IMR-90 (cell line): ENCODE measurements at regions not wholly inside any gene's neighbourhood (a gene's known extent, or its start where the extent isn't known, plus 50 kb on each side); places are given as distances from the start of the nearest gene placed in this dataset.

Experiments used
- ATAC-seq: fragments of 200-7000 bp; cut with Tn5 transposase; 2 replicates; pipeline ENCODE4 v1.9.1; 2020; ENCODE audit warnings: low read depth, mild to moderate bottlenecking, moderate library complexity
- BruUV-seq: library from RNA; stranded (reverse); fragments of 400-500 nt; replicated peaks from 2 replicates; lab custom pipeline; 2021; lab: Mats Ljungman, UMichigan
- CTCF ChIA-PET: fragments of 300-600 bp; formaldehyde crosslinking; extraction: SDS; loops from one replicate; lab custom pipeline; 2021; ENCODE audit warnings: antibody characterized with exemption; lab: Yijun Ruan, JAX
- POLR2A ChIA-PET: fragments of 300-600 bp; sonication (Branson Sonifier 250); formaldehyde crosslinking; loops from one replicate; lab custom pipeline; 2022; ENCODE audit warnings: antibody characterized with exemption; ENCODE audit not compliant: unreplicated experiment; lab: Charles Lee
- DNase-seq: peaks from one replicate; pipeline ENCODE4 v3.0.0; 2013
- H2AFZ ChIP-seq: replicated peaks from 2 replicates; pipeline ENCODE3; 2013; ENCODE audit warnings: low read length, mild to moderate bottlenecking; ENCODE audit not compliant: poor library complexity
- H2AK5ac ChIP-seq: 2 replicates; pipeline ENCODE4 v1.6.1; 2013; ENCODE audit warnings: low read depth, low read length, inconsistent platforms
- H2AK9ac ChIP-seq: replicated peaks from 2 replicates; pipeline ENCODE3; 2013; ENCODE audit warnings: mild to moderate bottlenecking, low read depth, low read length, moderate library complexity; ENCODE audit not compliant: poor library complexity
- H2BK120ac ChIP-seq: 2 replicates; pipeline ENCODE4 v1.6.1; 2013; ENCODE audit warnings: low read depth, low read length, inconsistent platforms
- H2BK15ac ChIP-seq: 3 replicates; pipeline ENCODE4 v1.6.1; 2013; ENCODE audit warnings: low read depth, low read length, inconsistent platforms
- H2BK20ac ChIP-seq: 2 replicates; pipeline ENCODE4 v1.6.1; 2013; ENCODE audit warnings: low read depth, mild to moderate bottlenecking, inconsistent platforms, low read length, moderate library complexity
- H2BK5ac ChIP-seq: 2 replicates; pipeline ENCODE4 v1.6.1; 2013; ENCODE audit warnings: mild to moderate bottlenecking, low read depth, low read length, inconsistent platforms; ENCODE audit not compliant: poor library complexity, severe bottlenecking
- H3K14ac ChIP-seq: replicated peaks from 2 replicates; pipeline ENCODE4 v1.6.1; 2013; ENCODE audit warnings: low read depth, low read length, inconsistent platforms
- H3K18ac ChIP-seq: 2 replicates; pipeline ENCODE4 v1.6.1; 2013; ENCODE audit warnings: low read depth, low read length, control low read depth
- H3K23ac ChIP-seq: 2 replicates; pipeline ENCODE4 v1.6.1; 2013; ENCODE audit warnings: low read depth, low read length, inconsistent platforms
- H3K27ac ChIP-seq: 2 replicates; pipeline ENCODE4 v1.5.1; 2013; ENCODE audit warnings: mild to moderate bottlenecking, control low read depth, low read length; ENCODE audit not compliant: insufficient read depth
- H3K27me3 ChIP-seq: 2 replicates; pipeline ENCODE4 v1.6.1; 2013; ENCODE audit warnings: low read length; ENCODE audit not compliant: control insufficient read depth, insufficient read depth
- H3K36me3 ChIP-seq: 2 replicates; pipeline ENCODE4 v1.6.1; 2013; ENCODE audit warnings: low read length, mixed read lengths; ENCODE audit not compliant: control insufficient read depth, insufficient read depth
- H3K4ac ChIP-seq: 2 replicates; pipeline ENCODE4 v1.6.1; 2013; ENCODE audit warnings: low read depth, low read length, inconsistent platforms
- H3K4me1 ChIP-seq: 2 replicates; pipeline ENCODE4 v1.6.1; 2013; ENCODE audit warnings: low read length, mixed read lengths; ENCODE audit not compliant: control insufficient read depth, insufficient read depth
- H3K4me2 ChIP-seq: 2 replicates; pipeline ENCODE4 v1.6.1; 2013; ENCODE audit warnings: low read depth, mild to moderate bottlenecking, control low read depth, low read length, moderate library complexity
- H3K4me3 ChIP-seq: 2 replicates; pipeline ENCODE4 v1.5.1; 2013; ENCODE audit warnings: low read depth, mild to moderate bottlenecking, control low read depth, low read length, moderate library complexity; ENCODE audit not compliant: insufficient read depth
- H3K56ac ChIP-seq: 2 replicates; pipeline ENCODE4 v1.6.1; 2013; ENCODE audit warnings: low read length, inconsistent platforms; ENCODE audit not compliant: insufficient read depth; ENCODE audit errors: extremely low read depth
- H3K79me1 ChIP-seq, 2 experiments: 2 replicates each; pipeline ENCODE4 v1.6.1; 2013; ENCODE audit warnings: low read length in 2 of 2, inconsistent platforms in 1 of 2, low read depth in 1 of 2
- H3K9ac ChIP-seq: 2 replicates; pipeline ENCODE4 v1.6.1; 2013; ENCODE audit warnings: low read depth, low read length, control low read depth
- H3K9me1 ChIP-seq: 2 replicates; pipeline ENCODE4 v1.6.1; 2013; ENCODE audit warnings: low read length, inconsistent platforms; ENCODE audit not compliant: insufficient read depth
- H3K9me3 ChIP-seq: 2 replicates; pipeline ENCODE4 v1.6.1; 2013; ENCODE audit warnings: low read length; ENCODE audit not compliant: control insufficient read depth, insufficient read depth
- H4K20me1 ChIP-seq: 2 replicates; pipeline ENCODE4 v1.6.1; 2013; ENCODE audit warnings: low read length, inconsistent platforms; ENCODE audit not compliant: insufficient read depth
- H4K5ac ChIP-seq: 2 replicates; pipeline ENCODE4 v1.6.1; 2013; ENCODE audit warnings: mild to moderate bottlenecking, low read depth, low read length, control low read depth
- H4K8ac ChIP-seq, 2 experiments: 2 replicates each; pipeline ENCODE4 v1.6.1; 2013; ENCODE audit warnings: low read depth in 2 of 2, low read length in 2 of 2, control low read depth in 1 of 2, inconsistent platforms in 1 of 2
- H4K91ac ChIP-seq: 2 replicates; pipeline ENCODE4 v1.6.1; 2013; ENCODE audit warnings: low read depth, low read length, inconsistent platforms; ENCODE audit not compliant: insufficient read depth
- BHLHE40 ChIP-seq: fragments of 150-350 bp; IDR thresholded peaks from 2 replicates; pipeline ENCODE4 v1.6.1; 2016; ENCODE audit warnings: mild to moderate bottlenecking, low read depth, low read length
- CEBPB ChIP-seq: IDR thresholded peaks from 2 replicates; pipeline ENCODE4 v1.6.1; 2012; ENCODE audit warnings: low read depth, low read length, improper control_type of control experiment
- CHD1 ChIP-seq: IDR thresholded peaks from 2 replicates; pipeline ENCODE4 v1.6.1; 2012; ENCODE audit warnings: low read depth, low read length, improper control_type of control experiment
- FOS ChIP-seq: fragments of 150-350 bp; IDR thresholded peaks from 2 replicates; pipeline ENCODE4 v1.6.1; 2016; ENCODE audit warnings: low read depth, low read length
- MAZ ChIP-seq: IDR thresholded peaks from 2 replicates; pipeline ENCODE4 v1.6.1; 2012; ENCODE audit warnings: low read depth, mild to moderate bottlenecking, low read length, improper control_type of control experiment, moderate library complexity, borderline replicate concordance
- MXI1 ChIP-seq: IDR thresholded peaks from 2 replicates; pipeline ENCODE4 v1.6.1; 2012; ENCODE audit warnings: low read depth, mild to moderate bottlenecking, low read length, moderate library complexity, borderline replicate concordance
- NFE2L2 ChIP-seq: fragments of 150-350 bp; IDR thresholded peaks from 2 replicates; pipeline ENCODE4 v1.6.1; 2016; ENCODE audit warnings: low read depth, mild to moderate bottlenecking, low read length
- POLR2A ChIP-seq: IDR thresholded peaks from 2 replicates; pipeline ENCODE4 v1.6.1; 2012; ENCODE audit warnings: mild to moderate bottlenecking, low read depth, low read length
- RAD21 ChIP-seq: IDR thresholded peaks from 2 replicates; pipeline ENCODE4 v1.6.1; 2012; ENCODE audit warnings: low read length, improper control_type of control experiment
- RCOR1 ChIP-seq: IDR thresholded peaks from 2 replicates; pipeline ENCODE4 v1.6.1; 2012; ENCODE audit warnings: mild to moderate bottlenecking, low read length, improper control_type of control experiment; ENCODE audit not compliant: insufficient replicate concordance
- SMC3 ChIP-seq: fragments of 150-350 bp; IDR thresholded peaks from 2 replicates; pipeline ENCODE4 v1.6.1; 2016; ENCODE audit warnings: low read depth, mild to moderate bottlenecking, antibody characterized with exemption, low read length, moderate library complexity
- WGBS, 2 experiments: methylation state at CpG; one replicate each; pipeline versions ENCODE4 v1.1.5 to v1.1.7; 2013; ENCODE audit warnings: missing lambda C conversion rate in 2 of 2; ENCODE audit not compliant: insufficient read length in 1 of 2; ENCODE audit errors: extremely low coverage in 2 of 2; 5-methylcytosine and 5-hydroxymethylcytosine counted together
- dilution Hi-C: fragments of 300-500 bp; cut with HindIII; formaldehyde crosslinking; loops from one replicate; pipeline ENCODE4 v1.14.3; 2018; ENCODE audit warnings: low sequenced_read_pairs; ENCODE audit not compliant: unreplicated experiment
- in situ Hi-C: fragments of 300-500 bp; cut with MboI; formaldehyde crosslinking; loops from 3 replicates; pipeline ENCODE4 v1.14.3; 2019; ENCODE audit warnings: low sequenced_read_pairs, inconsistent platforms, mixed read lengths
- intact Hi-C: fragments of 100-400 bp; cut with micrococcal nuclease; formaldehyde crosslinking; loops from 2 replicates; pipeline ENCODE4 v1.10.0; 2022
- TF ChIP-seq, protein P1 (sequence below): fragments of 150-350 bp; IDR thresholded peaks from 2 replicates; pipeline ENCODE4 v1.6.1; 2016; ENCODE audit warnings: low read depth, mild to moderate bottlenecking, low read length, moderate library complexity, borderline replicate concordance
- TF ChIP-seq, protein P2 (sequence below): conservative IDR thresholded peaks from 2 replicates; pipeline ENCODE4 v1.5.1; 2012; ENCODE audit warnings: mild to moderate bottlenecking, low read depth, low read length, improper control_type of control experiment
- TF ChIP-seq, protein P3 (sequence below): fragments of 150-350 bp; IDR thresholded peaks from 2 replicates; pipeline ENCODE4 v1.6.1; 2017; ENCODE audit warnings: mild to moderate bottlenecking, antibody characterized with exemption, low read length, low read depth

DNA sequence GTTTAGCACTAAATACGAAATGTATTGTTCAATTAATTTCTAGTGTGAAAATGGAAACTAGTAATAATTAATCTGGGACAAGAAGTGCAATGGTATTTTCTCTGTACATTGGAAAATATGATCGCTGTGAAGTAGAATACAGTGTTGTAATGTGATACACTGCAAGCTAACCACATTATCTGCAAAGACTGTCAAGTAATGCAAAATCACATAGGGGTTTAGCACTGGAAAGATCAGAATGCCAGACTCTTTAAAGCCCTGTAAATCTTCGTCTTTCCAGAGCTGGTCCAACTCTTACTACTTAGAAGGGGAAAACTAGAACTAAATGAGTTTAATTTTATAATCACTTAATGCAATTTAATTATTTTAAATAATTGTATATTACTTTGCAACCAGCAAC lies 544.5 kb upstream of the ANO3 start:
- H4K5ac ChIP-seq = no peak overlapping the region
- CTCF ChIA-PET = no interaction called here
- no peak overlapping the region for H2AK9ac ChIP-seq
- H3K4me1 ChIP-seq = no peaks in the 10 kb centered on the region
- H3K4ac ChIP-seq = no peak overlapping the region
- H3K4me3 ChIP-seq = no peak overlapping the region
- dilution Hi-C loops = no loop called here
- no peak overlapping the region for H4K91ac ChIP-seq
- no peak overlapping the region for H2BK120ac ChIP-seq
- ATAC-seq (no peak), DNase-seq (no peak)
- no peak overlapping the region for H2AFZ ChIP-seq
- H3K9ac ChIP-seq = no peak overlapping the region
- no peak overlapping the region for H3K56ac ChIP-seq
- no TSS peak for BruUV-seq
- no peak overlapping the region for H3K18ac ChIP-seq
- no peaks in the 10 kb centered on the region for H3K36me3 ChIP-seq
- H2BK15ac ChIP-seq = no peak overlapping the region
- in situ Hi-C loops = no loop called here
- intact Hi-C loops = no loop called here
- no peaks in the 10 kb centered on the region for H3K9me1 ChIP-seq
- no peak overlapping the region for H3K4me2 ChIP-seq
- H4K20me1 ChIP-seq = no peaks in the 10 kb centered on the region
- no peaks in the 10 kb centered on the region for H3K79me1 ChIP-seq
- no peaks in the 10 kb centered on the region for H3K9me3 ChIP-seq
- POLR2A ChIA-PET = no interaction called here
- no peaks in the 10 kb centered on the region for H3K27me3 ChIP-seq
- H3K27ac ChIP-seq = no peak overlapping the region
- H3K23ac ChIP-seq = no peak overlapping the region
- no peak overlapping the region for H4K8ac ChIP-seq
- TF ChIP-seq RAD21 (no peak), RCOR1 (no peak), MXI1 (no peak), CHD1 (no peak), NFE2L2 (no peak), POLR2A (no peak), MAZ (no peak), CEBPB (no peak), FOS (no peak), BHLHE40 (no peak), SMC3 (no peak)
- TF ChIP-seq, protein P1, sequence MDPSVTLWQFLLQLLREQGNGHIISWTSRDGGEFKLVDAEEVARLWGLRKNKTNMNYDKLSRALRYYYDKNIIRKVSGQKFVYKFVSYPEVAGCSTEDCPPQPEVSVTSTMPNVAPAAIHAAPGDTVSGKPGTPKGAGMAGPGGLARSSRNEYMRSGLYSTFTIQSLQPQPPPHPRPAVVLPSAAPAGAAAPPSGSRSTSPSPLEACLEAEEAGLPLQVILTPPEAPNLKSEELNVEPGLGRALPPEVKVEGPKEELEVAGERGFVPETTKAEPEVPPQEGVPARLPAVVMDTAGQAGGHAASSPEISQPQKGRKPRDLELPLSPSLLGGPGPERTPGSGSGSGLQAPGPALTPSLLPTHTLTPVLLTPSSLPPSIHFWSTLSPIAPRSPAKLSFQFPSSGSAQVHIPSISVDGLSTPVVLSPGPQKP = no peak
- TF ChIP-seq, protein P2, sequence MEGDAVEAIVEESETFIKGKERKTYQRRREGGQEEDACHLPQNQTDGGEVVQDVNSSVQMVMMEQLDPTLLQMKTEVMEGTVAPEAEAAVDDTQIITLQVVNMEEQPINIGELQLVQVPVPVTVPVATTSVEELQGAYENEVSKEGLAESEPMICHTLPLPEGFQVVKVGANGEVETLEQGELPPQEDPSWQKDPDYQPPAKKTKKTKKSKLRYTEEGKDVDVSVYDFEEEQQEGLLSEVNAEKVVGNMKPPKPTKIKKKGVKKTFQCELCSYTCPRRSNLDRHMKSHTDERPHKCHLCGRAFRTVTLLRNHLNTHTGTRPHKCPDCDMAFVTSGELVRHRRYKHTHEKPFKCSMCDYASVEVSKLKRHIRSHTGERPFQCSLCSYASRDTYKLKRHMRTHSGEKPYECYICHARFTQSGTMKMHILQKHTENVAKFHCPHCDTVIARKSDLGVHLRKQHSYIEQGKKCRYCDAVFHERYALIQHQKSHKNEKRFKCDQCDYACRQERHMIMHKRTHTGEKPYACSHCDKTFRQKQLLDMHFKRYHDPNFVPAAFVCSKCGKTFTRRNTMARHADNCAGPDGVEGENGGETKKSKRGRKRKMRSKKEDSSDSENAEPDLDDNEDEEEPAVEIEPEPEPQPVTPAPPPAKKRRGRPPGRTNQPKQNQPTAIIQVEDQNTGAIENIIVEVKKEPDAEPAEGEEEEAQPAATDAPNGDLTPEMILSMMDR = no peak
- TF ChIP-seq, protein P3, sequence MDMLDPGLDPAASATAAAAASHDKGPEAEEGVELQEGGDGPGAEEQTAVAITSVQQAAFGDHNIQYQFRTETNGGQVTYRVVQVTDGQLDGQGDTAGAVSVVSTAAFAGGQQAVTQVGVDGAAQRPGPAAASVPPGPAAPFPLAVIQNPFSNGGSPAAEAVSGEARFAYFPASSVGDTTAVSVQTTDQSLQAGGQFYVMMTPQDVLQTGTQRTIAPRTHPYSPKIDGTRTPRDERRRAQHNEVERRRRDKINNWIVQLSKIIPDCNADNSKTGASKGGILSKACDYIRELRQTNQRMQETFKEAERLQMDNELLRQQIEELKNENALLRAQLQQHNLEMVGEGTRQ = no peak
- H2AK5ac ChIP-seq = no peak overlapping the region
- H2BK5ac ChIP-seq = no peak overlapping the region
- WGBS, 2 experiments = no CpG with 5 or more reads among the region's 3 CpGs
- no peak overlapping the region for H3K14ac ChIP-seq
- H2BK20ac ChIP-seq = no peak overlapping the region
